NCI-H1417 (cell line): ENCODE measurements at regions not wholly inside any gene's neighbourhood (a gene's known extent, or its start where the extent isn't known, plus 50 kb on each side); places are given as distances from the start of the nearest gene placed in this dataset.

Source experiments
- DNase-seq, 3 experiments: peaks; one replicate each; lab custom pipeline; 2025; lab: John Stamatoyannopoulos, UW

- DNase-seq: no peak
These were observed 56.3 kb downstream of the SLC24A2 start for GRCh38 chr9:19732441-19732951.

- DNase-seq: no peak
These were observed 60.7 kb downstream of the SLC24A2 start for GRCh38 chr9:19728101-19728500.

GRCh38 chr9:19725970-19726369, 62.9 kb downstream of the SLC24A2 start:
- no peak for DNase-seq

- no peak for DNase-seq
These were observed 68.5 kb downstream of the SLC24A2 start for GRCh38 chr9:19720377-19720776.

- no peak for DNase-seq
These were observed 85.1 kb downstream of the SLC24A2 start for GRCh38 chr9:19703702-19704101.

GRCh38 chr9:19701991-19702390, 86.8 kb downstream of the SLC24A2 start:
- DNase-seq: no peak

- no peak for DNase-seq
These were observed 87.6 kb downstream of the SLC24A2 start for GRCh38 chr9:19701274-19701673.

GRCh38 chr9:19700699-19701098, 88.1 kb downstream of the SLC24A2 start:
- no peak for DNase-seq

- no peak for DNase-seq
These were observed 89.1 kb downstream of the SLC24A2 start for GRCh38 chr9:19699756-19700155.

GRCh38 chr9:19698960-19699359, 89.9 kb downstream of the SLC24A2 start:
- peak in 1 of 3 experiments; percentile 14 for DNase-seq

- DNase-seq: no peak
These were observed 94.2 kb downstream of the SLC24A2 start for GRCh38 chr9:19694601-19695000.

GRCh38 chr9:19690128-19690527, 98.7 kb downstream of the SLC24A2 start:
- DNase-seq: no peak

- DNase-seq: no peak
These were observed 99.3 kb downstream of the SLC24A2 start for GRCh38 chr9:19689328-19690101.

GRCh38 chr9:19683715-19684114, 105.1 kb downstream of the SLC24A2 start:
- no peak for DNase-seq

- DNase-seq: no peak
These were observed 106.4 kb downstream of the SLC24A2 start for GRCh38 chr9:19682397-19682796.

GRCh38 chr9:19681846-19682245, 107.0 kb downstream of the SLC24A2 start:
- DNase-seq: no peak

GRCh38 chr9:19677924-19678323, 110.9 kb downstream of the SLC24A2 start:
- DNase-seq: no peak

GRCh38 chr9:19675492-19675891, 113.3 kb downstream of the SLC24A2 start:
- no peak for DNase-seq

GRCh38 chr9:19666575-19666974, 122.3 kb downstream of the SLC24A2 start:
- DNase-seq: no peak

- DNase-seq: no peak
These were observed 123.5 kb downstream of the SLC24A2 start for GRCh38 chr9:19665146-19665863.

- DNase-seq: peak in 1 of 3 experiments; percentile 1
These were observed 125.3 kb downstream of the SLC24A2 start for GRCh38 chr9:19663570-19663969.

- no peak for DNase-seq
These were observed 126.6 kb downstream of the SLC24A2 start for GRCh38 chr9:19662213-19662612.

GRCh38 chr9:19660019-19660418, 128.8 kb downstream of the SLC24A2 start:
- DNase-seq: peak; percentile 12 to 54 (median 28)
